IPS-20b (cell line): ENCODE measurements at regions not wholly inside any gene's neighbourhood (a gene's known extent, or its start where the extent isn't known, plus 50 kb on each side); places are given as distances from the start of the nearest gene placed in this dataset.
"Not testable (repeated sequence)": the region's sequence is repeated elsewhere in the genome, so short reads cannot be mapped to it uniquely, and the experiment has no call there.

Experiments used
- H3K27ac ChIP-seq: one replicate; pipeline ENCODE4 v1.5.1; 2013; ENCODE audit warnings: low read length
- H3K27me3 ChIP-seq: 2 replicates; pipeline ENCODE4 v1.6.1; 2013; ENCODE audit warnings: mild to moderate bottlenecking, low read length, inconsistent platforms; ENCODE audit not compliant: insufficient read depth
- H3K36me3 ChIP-seq: 2 replicates; pipeline ENCODE4 v1.6.1; 2013; ENCODE audit warnings: low read depth, mild to moderate bottlenecking, inconsistent platforms, low read length, moderate library complexity; ENCODE audit not compliant: insufficient read depth
- H3K4me1 ChIP-seq: 2 replicates; pipeline ENCODE4 v1.6.1; 2013; ENCODE audit warnings: mild to moderate bottlenecking, control low read depth, inconsistent platforms, low read length, moderate library complexity; ENCODE audit not compliant: insufficient read depth
- H3K4me3 ChIP-seq: 2 replicates; pipeline ENCODE4 v1.5.1; 2013; ENCODE audit warnings: mild to moderate bottlenecking, low read length, inconsistent platforms
- H3K9ac ChIP-seq: 2 replicates; pipeline ENCODE4 v1.6.1; 2013; ENCODE audit warnings: low read depth, mild to moderate bottlenecking, inconsistent platforms, low read length, moderate library complexity
- H3K9me3 ChIP-seq: 2 replicates; pipeline ENCODE4 v1.6.1; 2013; ENCODE audit warnings: mild to moderate bottlenecking, low read depth, low read length, inconsistent platforms; ENCODE audit not compliant: insufficient read depth

- Histone ChIP-seq H3K36me3 (no peaks in the 10 kb centered on the region), H3K27ac (no peak overlapping the region), H3K9me3 (no peaks in the 10 kb centered on the region), H3K9ac (peak overlapping the region; percentile 43; the same call in 1 of the 2 replicates), H3K4me1 (no peaks in the 10 kb centered on the region; the same call in 1 of the 2 replicates), H3K4me3 (peak overlapping the region; percentile 67; the same call in 1 of the 2 replicates), H3K27me3 (peaks cover 12% of the 10 kb centered on the region)
Measured at GRCh38 chr13:24931450-24932251, 164.3 kb upstream of the PABPC3 start.

DNA sequence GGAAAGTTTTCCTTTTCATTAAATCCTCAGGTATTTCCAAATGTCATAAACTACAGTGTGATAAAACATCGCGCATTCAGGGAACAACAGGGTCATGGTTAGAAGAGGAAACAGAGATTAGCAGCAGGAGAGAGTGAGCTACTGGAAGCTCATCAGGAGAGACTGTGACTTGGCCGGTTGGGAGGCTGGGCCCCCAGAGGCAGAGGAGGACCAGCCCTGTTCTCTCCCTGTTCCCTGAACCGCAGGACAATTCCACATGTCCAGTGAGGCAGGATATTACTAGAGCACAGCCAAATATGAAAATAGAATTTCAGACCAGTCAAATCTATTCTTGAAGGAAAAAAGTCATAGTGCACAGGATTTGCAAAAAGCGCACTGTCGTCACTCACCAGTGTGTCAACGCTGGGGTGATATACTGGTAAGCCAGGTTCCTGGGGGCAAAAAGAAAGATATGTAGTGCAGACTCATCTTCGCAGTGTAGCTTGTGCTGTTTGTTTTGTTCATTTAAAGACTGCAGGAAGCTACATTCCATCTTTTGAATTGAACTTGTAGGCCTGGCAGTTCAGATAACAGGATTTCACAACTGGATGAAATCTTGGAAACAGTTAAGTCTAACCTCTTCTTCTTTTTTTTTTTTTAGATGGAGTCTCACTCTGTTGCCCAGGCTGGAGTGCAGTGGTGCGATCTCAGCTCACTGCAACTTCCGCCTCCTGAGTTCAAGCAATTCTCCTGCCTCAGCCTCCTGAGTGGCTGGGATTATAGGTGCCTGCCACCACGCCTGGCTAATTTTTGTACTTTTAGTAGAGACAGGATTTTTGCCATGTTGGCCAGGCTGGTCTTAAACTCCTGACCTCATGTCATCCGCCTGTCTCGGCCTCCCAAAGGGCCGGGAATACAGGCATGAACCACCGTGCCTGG lies 162.6 kb upstream of the PABPC3 start:
- H3K9me3 ChIP-seq, H3K27ac ChIP-seq, H3K36me3 ChIP-seq, H3K4me1 ChIP-seq, H3K9ac ChIP-seq, H3K4me3 ChIP-seq: not testable (repeated sequence)
- peaks cover 12% of the 10 kb centered on the region for H3K27me3 ChIP-seq

GRCh38 chr13:24934024-24934385 lies 161.9 kb upstream of the PABPC3 start:
- not testable (repeated sequence) for H3K36me3 ChIP-seq, H3K9ac ChIP-seq, H3K4me3 ChIP-seq, H3K4me1 ChIP-seq, H3K27ac ChIP-seq, H3K9me3 ChIP-seq
- H3K27me3 ChIP-seq: peaks cover 12% of the 10 kb centered on the region

DNA sequence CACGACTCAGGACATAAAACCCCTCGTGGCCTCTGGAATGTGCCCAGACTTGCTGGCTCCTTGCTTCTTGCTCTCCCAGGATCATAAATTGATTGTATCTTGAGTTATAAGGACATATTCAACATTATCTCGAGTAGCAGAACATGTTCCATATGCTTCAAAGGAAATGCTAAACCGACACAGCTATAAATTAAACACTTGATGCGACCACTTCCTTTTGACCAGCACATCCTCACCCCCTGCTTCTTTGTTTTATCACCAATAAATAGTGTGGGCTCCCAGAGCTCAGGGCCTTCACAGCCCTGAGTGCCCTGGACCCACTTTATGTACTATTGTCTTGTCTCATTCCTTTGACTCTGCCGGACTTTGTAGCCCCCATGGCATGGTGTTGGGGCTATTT lies 157.0 kb upstream of the PABPC3 start:
- Histone ChIP-seq H3K27ac (no peak overlapping the region), H3K36me3 (no peaks in the 10 kb centered on the region), H3K9ac (no peak overlapping the region), H3K27me3 (no peaks in the 10 kb centered on the region), H3K9me3 (no peaks in the 10 kb centered on the region), H3K4me1 (no peaks in the 10 kb centered on the region), H3K4me3 (no peak overlapping the region)

DNA sequence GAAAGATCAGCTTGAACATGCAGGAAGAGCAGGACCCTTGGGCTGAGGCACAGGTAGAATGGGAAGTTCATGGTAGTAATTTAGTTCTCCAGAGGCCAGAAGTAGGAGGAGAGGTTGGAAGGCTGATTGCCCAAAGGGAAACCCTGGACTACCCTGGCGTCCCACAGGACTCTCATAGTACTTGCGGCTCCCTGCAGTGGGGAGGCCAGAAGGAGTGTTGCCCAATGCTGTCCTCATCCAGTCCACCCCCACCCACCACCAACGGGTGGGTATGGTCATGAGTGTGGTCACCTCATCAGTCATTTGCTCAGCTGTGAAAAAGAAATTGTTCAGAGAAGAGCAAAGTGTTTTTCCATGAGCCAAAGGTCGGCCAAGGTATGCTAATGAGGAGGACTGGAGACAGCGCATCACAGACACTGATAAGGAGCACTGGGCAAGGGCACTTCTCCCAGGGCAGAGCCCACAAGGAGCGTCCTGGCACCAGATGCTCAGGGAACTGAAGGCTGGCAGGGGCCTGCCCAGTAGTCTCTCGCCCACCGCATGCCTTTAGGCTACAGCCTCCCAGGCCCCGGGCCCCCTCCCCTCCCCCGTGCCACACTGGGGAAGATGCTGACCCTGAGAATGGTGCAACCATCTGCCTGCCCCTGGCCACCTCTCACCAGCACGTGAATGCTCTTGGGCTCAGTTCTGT lies 154.8 kb upstream of the PABPC3 start:
- H3K27me3 ChIP-seq, H3K27ac ChIP-seq, H3K4me3 ChIP-seq, H3K4me1 ChIP-seq, H3K9ac ChIP-seq, H3K9me3 ChIP-seq, H3K36me3 ChIP-seq: not testable (repeated sequence)

GRCh38 chr13:24943136-24943535 lies 152.8 kb upstream of the PABPC3 start:
- H3K9ac ChIP-seq: no peak overlapping the region

DNA sequence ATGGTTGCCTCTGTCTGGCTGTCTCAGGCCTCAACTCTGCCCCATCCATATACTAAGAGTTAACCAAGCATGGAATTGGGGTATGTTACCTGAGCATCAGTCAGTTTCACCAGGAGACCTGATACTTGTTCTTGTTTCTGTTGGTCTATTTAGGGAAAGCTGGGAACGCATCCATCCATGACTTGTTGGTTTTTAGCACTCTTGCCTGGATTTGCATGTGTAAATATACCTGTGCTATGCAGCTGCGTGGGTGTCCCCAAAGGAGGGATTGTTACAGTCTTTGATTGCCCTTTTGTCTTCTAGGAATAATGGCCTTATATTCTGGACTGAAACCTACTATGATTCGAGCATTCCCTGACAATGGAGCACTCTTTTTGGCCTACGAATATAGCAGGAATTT lies 151.9 kb upstream of the PABPC3 start:
- not testable (repeated sequence) for H3K9me3 ChIP-seq, H3K36me3 ChIP-seq, H3K27me3 ChIP-seq, H3K9ac ChIP-seq, H3K4me1 ChIP-seq, H3K4me3 ChIP-seq, H3K27ac ChIP-seq

More at GRCh38 chr13:24943136-24943535, 152.8 kb upstream of the PABPC3 start:
- Histone ChIP-seq H3K27me3 (no peaks in the 10 kb centered on the region), H3K27ac (no peak overlapping the region), H3K4me1 (no peaks in the 10 kb centered on the region), H3K36me3 (no peaks in the 10 kb centered on the region), H3K4me3 (no peak overlapping the region), H3K9me3 (no peaks in the 10 kb centered on the region)

DNA sequence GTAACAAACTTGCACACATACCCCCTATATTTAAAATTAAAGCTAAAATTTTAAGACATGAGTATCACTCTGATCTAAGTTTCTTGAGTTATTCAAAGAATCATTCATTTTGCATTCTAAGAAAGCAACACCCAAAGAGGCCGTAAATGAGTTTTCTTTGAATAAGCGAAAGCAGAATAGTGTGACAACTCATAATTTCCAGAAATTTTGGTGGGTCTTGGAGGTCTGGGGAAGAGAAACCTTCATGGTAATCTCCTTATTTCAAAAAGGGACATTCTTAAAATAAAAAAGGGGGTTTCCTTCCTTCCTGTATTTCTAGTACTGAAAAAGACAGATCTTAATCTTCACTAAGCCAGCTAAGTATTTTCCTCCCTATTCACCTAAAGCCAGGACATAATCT lies 147.0 kb upstream of the PABPC3 start:
- H3K4me3 ChIP-seq, H3K9ac ChIP-seq, H3K9me3 ChIP-seq, H3K36me3 ChIP-seq, H3K27me3 ChIP-seq, H3K4me1 ChIP-seq, H3K27ac ChIP-seq: not testable (repeated sequence)

GRCh38 chr13:24950611-24951010 lies 145.3 kb upstream of the PABPC3 start:
- H3K9ac ChIP-seq, H3K27ac ChIP-seq, H3K36me3 ChIP-seq, H3K27me3 ChIP-seq, H3K4me1 ChIP-seq, H3K4me3 ChIP-seq, H3K9me3 ChIP-seq: not testable (repeated sequence)

GRCh38 chr13:24967970-24968369 lies 128.0 kb upstream of the PABPC3 start:
- peak overlapping the region; percentile 82; the same call in 1 of the 2 replicates for H3K9ac ChIP-seq
- H3K27ac ChIP-seq: peak overlapping the region; percentile 39
- not testable (repeated sequence) for H3K27me3 ChIP-seq, H3K36me3 ChIP-seq, H3K4me1 ChIP-seq, H3K9me3 ChIP-seq
- H3K4me3 ChIP-seq: peak overlapping the region; percentile 71

- H3K27me3 ChIP-seq, H3K4me1 ChIP-seq, H3K36me3 ChIP-seq, H3K9me3 ChIP-seq, H3K27ac ChIP-seq: not testable (repeated sequence)
- Histone ChIP-seq H3K4me3 (peak overlapping the region; percentile 71; the same call in 1 of the 2 replicates), H3K9ac (peak overlapping the region; percentile 82; the same call in 1 of the 2 replicates)
Measured at GRCh38 chr13:24968416-24968815, 127.5 kb upstream of the PABPC3 start.
